Activated T-helper 1 cell treated with anti-CD3 and anti-CD28 coated beads, Interleukin-12 subunit alpha, Interleukin-12 subunit beta, Interleukin-2, Interleukin-4 antibody, amounts not matched to agents 30 ng/mL and 10 ng/mL and 1 ng/mL, durations not matched to agents 14 hours and 24 hours and 36 hours (primary cell): ENCODE measurements at regions not wholly inside any gene's neighbourhood (a gene's known extent, or its start where the extent isn't known, plus 50 kb on each side); places are given as distances from the start of the nearest gene placed in this dataset.

Experiments used
- DNase-seq: peaks from one replicate; pipeline ENCODE4 v3.0.0; 2021; ENCODE audit warnings: low spot score
- H3K27ac Mint-ChIP-seq: one replicate; pipeline ENCODE4 v1.8.0; 2021; ENCODE audit warnings: mild to moderate bottlenecking, mixed read lengths
- H3K27me3 Mint-ChIP-seq: one replicate; pipeline ENCODE4 v1.8.0; 2022; ENCODE audit warnings: mild to moderate bottlenecking, moderate library complexity, mixed read lengths; ENCODE audit not compliant: insufficient read depth
- H3K36me3 Mint-ChIP-seq: one replicate; pipeline ENCODE4 v1.8.0; 2021; ENCODE audit warnings: low read depth, mixed read lengths
- H3K4me1 Mint-ChIP-seq: one replicate; pipeline ENCODE4 v1.8.0; 2021; ENCODE audit warnings: low read depth, mixed read lengths
- H3K4me3 Mint-ChIP-seq: one replicate; pipeline ENCODE4 v1.8.0; 2021; ENCODE audit warnings: mild to moderate bottlenecking, moderate library complexity, mixed read lengths
- H3K9me3 Mint-ChIP-seq: one replicate; pipeline ENCODE4 v1.8.0; 2021; ENCODE audit warnings: mixed read lengths
- intact Hi-C: fragments of 100-400 bp; cut with micrococcal nuclease; formaldehyde crosslinking; loops from one replicate; pipeline ENCODE4 v1.15.1; 2024

GRCh38 chr4:43843501-43843900, 605.1 kb downstream of the KCTD8 start:
- Mint-ChIP-seq H3K27me3 (no peaks in the 10 kb centered on the region), H3K4me3 (no peak overlapping the region), H3K36me3 (no peaks in the 10 kb centered on the region), H3K9me3 (no peaks in the 10 kb centered on the region), H3K4me1 (no peaks in the 10 kb centered on the region), H3K27ac (no peak overlapping the region)
- DNase-seq = no peak
- intact Hi-C loops = no loop called here

DNA sequence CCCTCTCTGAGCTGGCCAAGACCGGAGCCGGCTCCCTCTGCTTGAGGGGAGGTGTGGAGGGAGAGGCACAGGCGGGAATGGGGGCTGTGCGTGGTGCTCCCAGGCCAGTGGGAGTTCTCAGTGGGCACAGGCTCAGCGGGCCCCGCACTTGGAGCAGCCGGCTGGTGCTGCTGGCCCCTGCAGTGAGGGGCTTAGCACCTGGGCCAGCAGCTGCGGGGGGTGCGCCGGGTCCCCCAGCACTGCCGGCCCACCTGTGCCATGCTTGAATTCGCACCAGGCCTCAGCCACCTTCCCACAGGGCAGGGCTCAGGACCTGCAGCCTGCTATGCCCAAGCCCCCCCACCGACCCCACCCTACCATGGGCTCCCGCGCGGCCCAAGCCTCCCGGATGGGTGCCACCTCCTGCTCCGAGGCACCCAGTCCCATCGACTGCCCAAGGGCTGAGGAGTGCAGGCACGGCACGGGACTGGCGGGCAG, 602.5 kb downstream of the KCTD8 start:
- no peaks in the 10 kb centered on the region for H3K27me3 Mint-ChIP-seq
- H3K4me3 Mint-ChIP-seq = no peak overlapping the region
- H3K4me1 Mint-ChIP-seq = no peaks in the 10 kb centered on the region
- intact Hi-C loops = no loop called here
- H3K9me3 Mint-ChIP-seq = peaks cover 5% of the 10 kb centered on the region
- DNase-seq = no peak
- no peak overlapping the region for H3K27ac Mint-ChIP-seq
- no peaks in the 10 kb centered on the region for H3K36me3 Mint-ChIP-seq

- Mint-ChIP-seq H3K4me3 (no peak overlapping the region), H3K36me3 (no peaks in the 10 kb centered on the region), H3K4me1 (no peaks in the 10 kb centered on the region), H3K27me3 (no peaks in the 10 kb centered on the region), H3K9me3 (peaks cover 15% of the 10 kb centered on the region), H3K27ac (no peak overlapping the region)
- DNase-seq = no peak
- intact Hi-C loops = no loop called here
Measured at GRCh38 chr4:43853565-43854264, 594.9 kb downstream of the KCTD8 start.

GRCh38 chr4:43855283-43855682, 593.3 kb downstream of the KCTD8 start:
- Mint-ChIP-seq H3K4me3 (no peak overlapping the region), H3K27me3 (no peaks in the 10 kb centered on the region), H3K4me1 (no peaks in the 10 kb centered on the region), H3K27ac (no peak overlapping the region), H3K36me3 (no peaks in the 10 kb centered on the region), H3K9me3 (peaks cover 15% of the 10 kb centered on the region)
- DNase-seq = no peak
- intact Hi-C loops = no loop called here

GRCh38 chr4:43864616-43865146, 583.9 kb downstream of the KCTD8 start:
- intact Hi-C loops = no loop called here
- H3K36me3 Mint-ChIP-seq = no peaks in the 10 kb centered on the region
- peaks cover 6% of the 10 kb centered on the region for H3K9me3 Mint-ChIP-seq
- no peaks in the 10 kb centered on the region for H3K4me1 Mint-ChIP-seq
- no peak overlapping the region for H3K27ac Mint-ChIP-seq
- no peaks in the 10 kb centered on the region for H3K27me3 Mint-ChIP-seq
- no peak for DNase-seq
- no peak overlapping the region for H3K4me3 Mint-ChIP-seq

GRCh38 chr4:43867908-43868307, 580.7 kb downstream of the KCTD8 start:
- Mint-ChIP-seq H3K9me3 (peaks cover 10% of the 10 kb centered on the region), H3K27me3 (no peaks in the 10 kb centered on the region), H3K27ac (no peak overlapping the region), H3K4me3 (no peak overlapping the region), H3K4me1 (no peaks in the 10 kb centered on the region), H3K36me3 (no peaks in the 10 kb centered on the region)
- intact Hi-C loops = no loop called here
- DNase-seq = no peak

GRCh38 chr4:43875655-43876054, 573.0 kb downstream of the KCTD8 start:
- Mint-ChIP-seq H3K4me3 (no peak overlapping the region), H3K9me3 (peaks cover 15% of the 10 kb centered on the region)

DNA sequence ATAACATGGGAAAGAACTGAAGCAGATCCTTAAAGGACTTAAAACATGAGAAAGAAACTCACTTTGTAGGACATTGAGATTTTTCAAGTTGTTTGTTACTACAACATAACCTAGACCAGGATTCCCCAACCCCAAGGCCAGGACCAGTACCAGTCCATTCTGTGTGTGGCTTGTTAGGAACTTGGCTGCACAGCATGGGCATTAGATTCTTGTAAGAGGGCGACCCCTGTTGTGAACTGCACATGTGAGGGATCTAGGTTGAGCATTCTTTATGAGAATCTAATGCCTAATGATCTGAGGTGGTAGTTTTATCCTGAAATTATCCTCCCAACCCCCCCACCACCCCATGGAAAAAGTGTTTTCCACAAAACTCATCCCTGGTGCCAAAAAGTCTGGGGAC, 566.1 kb downstream of the KCTD8 start:
- no peaks in the 10 kb centered on the region for H3K27me3 Mint-ChIP-seq
- H3K27ac Mint-ChIP-seq = no peak overlapping the region
- H3K9me3 Mint-ChIP-seq = peaks cover 11% of the 10 kb centered on the region
- no peaks in the 10 kb centered on the region for H3K4me1 Mint-ChIP-seq
- H3K36me3 Mint-ChIP-seq = no peaks in the 10 kb centered on the region
- no peak for DNase-seq
- intact Hi-C loops = no loop called here
- no peak overlapping the region for H3K4me3 Mint-ChIP-seq

More at GRCh38 chr4:43875655-43876054, 573.0 kb downstream of the KCTD8 start:
- Mint-ChIP-seq H3K27ac (no peak overlapping the region), H3K36me3 (no peaks in the 10 kb centered on the region), H3K4me1 (no peaks in the 10 kb centered on the region), H3K27me3 (no peaks in the 10 kb centered on the region)
- DNase-seq = no peak
- intact Hi-C loops = no loop called here

DNA sequence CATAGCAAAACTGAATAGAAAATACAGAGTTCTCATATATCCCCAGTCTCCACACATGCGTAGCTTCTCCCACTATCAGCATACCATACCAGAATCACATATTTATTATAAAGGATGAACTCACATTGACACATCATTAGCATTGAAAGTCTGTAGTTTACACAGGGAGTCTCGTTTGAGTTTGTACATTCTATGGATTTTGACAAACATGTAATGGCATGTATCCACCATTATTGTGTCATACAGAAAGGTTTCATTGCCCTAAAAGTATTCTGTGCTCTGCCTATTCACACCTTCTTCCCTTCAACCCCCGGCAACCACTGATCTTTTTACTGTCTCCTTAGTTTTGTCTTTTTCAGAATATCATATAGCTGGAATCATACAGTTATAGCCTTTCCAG, 562.4 kb downstream of the KCTD8 start:
- no peak overlapping the region for H3K27ac Mint-ChIP-seq
- no peaks in the 10 kb centered on the region for H3K4me1 Mint-ChIP-seq
- DNase-seq = no peak
- peaks cover 8% of the 10 kb centered on the region for H3K9me3 Mint-ChIP-seq
- intact Hi-C loops = no loop called here
- H3K27me3 Mint-ChIP-seq = no peaks in the 10 kb centered on the region
- no peaks in the 10 kb centered on the region for H3K36me3 Mint-ChIP-seq
- no peak overlapping the region for H3K4me3 Mint-ChIP-seq

DNA sequence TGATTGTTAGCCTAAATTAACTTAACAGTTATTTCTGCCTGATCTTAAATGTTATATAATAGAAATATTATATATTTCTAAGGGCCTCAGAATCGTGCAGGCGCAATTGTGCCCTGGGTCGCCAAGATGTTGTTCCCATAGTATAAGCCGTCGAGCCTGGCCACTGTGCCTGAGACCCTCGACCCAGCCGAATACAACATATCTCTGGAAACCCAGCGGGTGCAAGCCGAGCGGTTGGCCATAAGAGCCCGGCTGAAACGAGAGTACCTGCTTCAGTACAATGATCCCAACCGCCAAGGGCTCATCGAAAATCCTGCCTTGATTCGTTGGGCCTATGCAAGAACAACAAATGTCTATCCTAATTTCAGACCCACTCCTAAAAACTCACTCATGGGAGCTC, 549.8 kb downstream of the KCTD8 start:
- no peaks in the 10 kb centered on the region for H3K27me3 Mint-ChIP-seq
- intact Hi-C loops = no loop called here
- no peak for DNase-seq
- H3K27ac Mint-ChIP-seq = no peak overlapping the region
- H3K9me3 Mint-ChIP-seq = peaks cover 4% of the 10 kb centered on the region
- H3K4me3 Mint-ChIP-seq = no peak overlapping the region
- no peaks in the 10 kb centered on the region for H3K36me3 Mint-ChIP-seq
- H3K4me1 Mint-ChIP-seq = no peaks in the 10 kb centered on the region

DNA sequence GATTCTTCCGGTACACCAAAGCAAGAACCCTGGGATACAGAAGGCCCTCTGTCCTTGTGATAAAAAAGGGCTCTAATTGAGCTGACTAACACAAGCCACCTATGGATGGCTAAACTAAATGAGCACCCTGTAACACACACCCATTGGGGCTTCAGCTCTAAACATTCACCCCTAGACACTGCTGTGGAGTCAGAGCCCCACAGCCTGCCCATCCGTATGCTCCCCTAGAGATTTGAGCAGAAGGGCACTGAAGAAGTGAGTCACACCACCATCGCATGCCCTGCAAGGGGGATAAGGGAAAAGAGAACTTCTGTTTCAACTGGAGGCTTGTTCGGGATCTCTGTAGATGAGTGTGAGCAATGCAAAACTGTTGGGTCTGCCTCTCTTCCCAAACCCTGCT, 545.2 kb downstream of the KCTD8 start:
- Mint-ChIP-seq H3K4me3 (no peak overlapping the region), H3K9me3 (peaks cover 4% of the 10 kb centered on the region), H3K27me3 (no peaks in the 10 kb centered on the region), H3K36me3 (no peaks in the 10 kb centered on the region), H3K27ac (no peak overlapping the region), H3K4me1 (no peaks in the 10 kb centered on the region)
- intact Hi-C loops = no loop called here
- no peak for DNase-seq

GRCh38 chr4:43918377-43918776, 530.2 kb downstream of the KCTD8 start:
- H3K9me3 Mint-ChIP-seq = peaks cover 8% of the 10 kb centered on the region
- no peak overlapping the region for H3K27ac Mint-ChIP-seq
- DNase-seq = no peak
- no peaks in the 10 kb centered on the region for H3K36me3 Mint-ChIP-seq
- no peaks in the 10 kb centered on the region for H3K27me3 Mint-ChIP-seq
- intact Hi-C loops = no loop called here
- no peaks in the 10 kb centered on the region for H3K4me1 Mint-ChIP-seq
- H3K4me3 Mint-ChIP-seq = no peak overlapping the region

GRCh38 chr4:43932448-43932847, 516.2 kb downstream of the KCTD8 start:
- Mint-ChIP-seq H3K36me3 (no peaks in the 10 kb centered on the region), H3K27ac (no peak overlapping the region), H3K4me3 (no peak overlapping the region), H3K27me3 (no peaks in the 10 kb centered on the region), H3K9me3 (peaks cover 4% of the 10 kb centered on the region), H3K4me1 (no peaks in the 10 kb centered on the region)
- intact Hi-C loops = no loop called here
- no peak for DNase-seq

- H3K4me1 Mint-ChIP-seq = no peaks in the 10 kb centered on the region
- H3K27me3 Mint-ChIP-seq = no peaks in the 10 kb centered on the region
- intact Hi-C loops = no loop called here
- H3K27ac Mint-ChIP-seq = no peak overlapping the region
- H3K9me3 Mint-ChIP-seq = peaks cover 4% of the 10 kb centered on the region
- no peaks in the 10 kb centered on the region for H3K36me3 Mint-ChIP-seq
- no peak for DNase-seq
- H3K4me3 Mint-ChIP-seq = no peak overlapping the region
Measured at GRCh38 chr4:43943998-43944397, 504.6 kb downstream of the KCTD8 start.
